Embryonic facial prominence (tissue), 1 donor: ENCODE measurements at regions not wholly inside any gene's neighbourhood (a gene's known extent, or its start where the extent isn't known, plus 50 kb on each side); places are given as distances from the start of the nearest gene placed in this dataset.

ENCODE experiments used
- DNase-seq: peaks from one replicate; pipeline ENCODE4 v3.0.0-alpha.2; 2016; ENCODE audit errors: extremely low spot score

DNA sequence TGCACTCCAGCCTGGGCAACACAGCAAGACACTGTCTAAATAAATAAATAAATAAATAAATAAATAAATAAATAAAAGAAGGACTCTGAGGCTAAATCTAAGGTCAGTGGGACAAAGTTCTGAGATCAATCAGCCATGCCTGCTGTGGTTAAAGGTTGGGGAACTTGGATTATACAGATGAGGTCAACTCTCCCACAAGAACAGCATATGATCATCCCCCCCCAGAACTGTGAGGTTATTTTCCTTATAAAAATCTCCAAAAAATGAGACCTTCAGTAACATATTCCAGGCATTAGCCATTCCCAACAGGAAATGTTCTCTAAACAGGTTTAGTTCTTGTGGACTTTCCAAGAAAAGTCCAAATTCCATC lies 90.3 kb downstream of the C16orf95 start:
- DNase-seq, result no peak

DNA sequence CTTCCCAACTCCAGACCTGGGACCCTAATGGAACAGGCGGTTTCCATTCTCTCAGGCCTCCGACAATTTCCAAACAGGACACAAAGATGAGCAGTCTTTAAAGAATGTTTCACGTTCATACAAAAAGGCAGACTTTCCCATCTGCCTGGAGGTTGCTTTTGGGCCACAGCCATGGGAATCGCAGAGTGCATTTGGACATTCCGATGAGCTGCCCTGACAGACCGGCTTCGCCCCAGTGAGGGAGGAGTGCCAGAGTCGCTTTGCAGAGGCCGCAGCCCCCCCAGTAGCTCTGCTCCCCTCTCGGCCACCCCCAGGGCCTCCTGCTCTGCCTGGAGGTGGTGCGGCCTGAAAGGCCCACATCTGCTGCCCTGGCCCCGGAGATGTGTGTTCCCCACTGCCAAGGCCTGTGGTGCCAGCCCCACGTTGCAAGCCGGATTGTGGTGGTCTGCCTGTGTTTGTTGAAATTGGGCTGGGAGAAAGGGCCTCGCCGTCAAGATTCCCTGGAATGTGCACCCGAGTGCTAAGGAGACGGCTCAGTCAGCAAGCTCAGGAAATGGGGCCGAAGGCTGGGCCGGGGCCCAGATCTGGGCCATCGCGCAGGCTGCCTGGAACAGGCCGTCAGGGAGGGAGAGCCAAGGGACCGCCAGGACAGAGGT lies 89.8 kb downstream of the C16orf95 start:
- no peak for DNase-seq

DNA sequence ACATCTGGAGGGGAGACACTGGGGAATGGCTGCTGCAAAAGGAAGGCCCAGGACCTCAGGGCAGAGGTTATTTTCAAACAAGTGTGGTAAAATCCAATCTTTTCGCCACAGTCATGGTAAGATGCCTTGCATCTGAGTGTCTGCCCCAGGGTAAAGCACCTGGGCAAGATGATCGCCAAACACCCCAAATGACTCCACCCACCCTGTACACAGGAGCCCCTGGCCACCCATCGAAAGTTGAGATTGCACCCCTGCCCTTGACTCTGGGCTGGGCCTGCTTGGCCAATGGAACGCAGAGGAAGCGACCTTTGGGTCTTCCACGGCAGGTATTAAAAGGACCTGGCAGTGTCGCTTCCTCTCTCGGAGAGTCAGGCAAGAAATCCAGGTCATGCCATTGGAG lies 88.8 kb downstream of the C16orf95 start:
- no peak for DNase-seq

DNA sequence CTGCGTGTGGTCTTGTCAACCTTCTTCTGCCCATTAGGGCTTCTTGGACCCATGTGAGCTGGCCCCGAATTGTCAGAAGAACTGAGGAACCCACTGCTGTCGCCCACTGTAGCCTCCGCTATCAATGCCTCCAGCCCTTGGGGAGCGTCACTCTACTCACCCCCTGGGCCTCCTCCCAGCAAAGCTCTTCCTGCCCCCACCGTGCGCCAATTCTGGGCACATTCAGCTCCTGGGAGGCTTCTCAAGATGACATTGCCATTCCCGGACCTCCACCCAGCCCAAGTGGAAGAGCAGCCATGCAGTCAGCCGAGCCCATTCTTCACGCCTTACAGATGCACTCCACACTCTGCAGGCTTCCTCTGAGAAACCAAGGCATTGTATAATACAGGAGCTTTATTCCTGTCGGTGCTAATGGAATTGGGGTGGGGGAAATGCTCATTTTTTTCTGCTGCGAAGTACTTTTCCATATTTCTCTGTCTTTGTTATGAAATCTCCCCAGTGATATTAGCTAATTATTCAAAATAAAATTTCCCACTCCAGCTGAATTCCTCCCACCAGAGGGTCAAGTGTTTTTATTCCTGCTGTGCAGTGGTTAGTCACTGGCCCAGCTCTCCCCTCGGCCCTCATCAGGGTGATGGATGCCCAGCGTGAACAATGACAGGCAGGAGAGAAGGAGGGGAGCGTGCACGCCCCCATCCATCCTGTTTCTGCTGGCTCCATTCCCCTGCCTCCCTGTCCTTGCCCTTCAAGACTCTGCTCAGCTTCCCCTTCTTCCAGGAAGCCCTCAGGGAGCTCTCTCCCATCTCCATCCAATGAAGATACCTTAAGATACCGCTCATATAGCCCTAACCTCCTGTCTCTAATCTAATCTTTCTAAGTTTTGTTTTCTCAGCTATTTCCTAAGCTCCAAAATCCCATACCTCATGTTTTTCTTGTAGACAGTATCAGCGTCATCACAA lies 87.7 kb downstream of the C16orf95 start:
- DNase-seq, result no peak

DNA sequence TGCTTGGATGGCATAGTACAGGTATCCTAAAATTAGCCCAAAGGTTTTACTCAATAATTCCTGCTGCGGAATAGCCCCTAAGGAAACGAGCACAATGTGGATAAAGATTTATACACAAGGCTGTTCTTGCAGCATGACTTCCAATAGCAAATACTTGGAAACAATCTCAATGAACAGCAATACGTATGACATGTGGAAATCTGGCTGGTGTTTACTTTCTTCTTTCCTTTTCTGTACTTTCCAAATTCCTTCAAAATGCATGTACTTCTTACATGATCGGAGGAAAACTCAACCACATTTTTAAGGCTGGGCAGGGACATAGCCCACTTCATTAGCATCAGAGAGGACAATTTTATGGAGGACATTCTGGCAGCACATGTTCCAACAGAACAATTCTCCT lies 86.6 kb downstream of the C16orf95 start:
- no peak for DNase-seq

DNA sequence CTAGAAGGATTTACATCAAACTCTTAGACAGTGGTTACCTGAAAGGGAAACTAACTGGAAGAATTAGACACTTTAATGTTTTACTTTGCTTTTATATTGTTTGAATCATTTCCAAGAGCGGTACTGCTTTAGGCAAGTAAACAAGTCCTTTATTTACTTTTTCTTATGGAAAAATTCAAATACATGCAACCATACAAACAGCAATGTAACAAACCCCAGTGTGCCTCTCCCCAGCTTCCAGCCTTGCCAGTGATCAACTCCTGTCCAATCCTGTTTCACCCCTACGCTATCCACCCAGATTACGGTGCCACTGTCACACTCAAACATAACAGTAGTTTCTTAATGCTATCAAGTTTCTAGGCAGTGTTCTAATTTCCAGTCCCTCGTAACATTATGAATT lies 85.9 kb downstream of the C16orf95 start:
- no peak for DNase-seq

DNA sequence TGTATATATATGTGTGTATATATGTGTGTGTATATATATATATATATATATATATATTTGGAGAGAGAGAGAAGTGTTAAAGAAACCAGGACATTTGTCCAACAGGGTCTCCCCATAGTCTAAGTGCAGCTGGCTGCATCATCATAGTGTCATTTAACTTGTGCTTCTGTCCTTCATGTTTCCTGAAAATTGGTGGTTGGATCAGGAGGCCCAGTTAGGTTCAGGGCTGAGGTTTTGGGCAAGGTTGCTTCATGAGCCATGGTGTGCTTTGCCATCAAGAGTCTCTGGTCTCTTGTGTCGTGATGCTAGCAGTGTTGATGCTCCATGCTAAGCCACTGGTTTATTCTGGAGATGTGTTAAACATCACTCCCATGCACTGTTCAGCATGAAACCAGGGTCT lies 85.3 kb downstream of the C16orf95 start:
- no peak for DNase-seq

DNA sequence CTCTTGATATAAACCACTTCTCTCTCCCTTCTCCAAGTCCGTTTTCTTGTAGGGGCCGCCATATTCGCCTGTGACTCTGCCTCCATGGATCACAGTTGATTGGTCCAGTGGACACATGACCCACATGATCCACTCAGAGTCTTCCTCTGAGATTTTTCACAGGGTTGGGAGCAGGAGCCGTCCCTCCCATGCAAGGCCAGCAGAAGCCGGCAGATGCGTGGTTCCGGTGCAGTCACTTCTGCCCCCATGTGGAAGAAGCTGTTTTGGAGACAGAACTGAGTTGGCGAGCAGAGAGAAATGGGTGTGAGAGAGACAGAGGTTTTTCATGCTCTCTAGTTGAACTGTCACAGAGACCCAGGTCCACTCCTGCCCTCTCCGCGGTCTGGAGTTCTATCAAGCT lies 83.3 kb downstream of the C16orf95 start:
- no peak for DNase-seq

DNA sequence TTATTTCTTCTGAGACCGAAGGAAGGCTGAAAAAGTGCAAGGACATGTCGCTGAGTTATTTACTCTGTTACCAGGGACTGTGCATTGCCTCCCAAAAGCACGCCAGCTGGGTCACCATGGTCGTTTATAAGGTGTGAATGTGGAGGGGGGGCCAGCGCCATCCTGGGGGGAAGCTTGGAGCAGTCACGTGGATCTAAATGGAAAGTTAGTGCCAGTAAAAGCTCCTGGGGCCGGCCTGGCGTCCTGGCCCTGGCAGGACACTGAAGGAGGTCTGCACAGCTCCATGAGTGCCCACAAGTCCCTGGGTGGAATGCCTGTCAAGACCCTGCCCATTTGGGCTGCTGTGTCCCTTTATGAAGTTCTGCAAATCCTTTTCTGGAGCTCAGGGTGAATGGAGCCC lies 82.6 kb downstream of the C16orf95 start:
- no peak for DNase-seq

DNA sequence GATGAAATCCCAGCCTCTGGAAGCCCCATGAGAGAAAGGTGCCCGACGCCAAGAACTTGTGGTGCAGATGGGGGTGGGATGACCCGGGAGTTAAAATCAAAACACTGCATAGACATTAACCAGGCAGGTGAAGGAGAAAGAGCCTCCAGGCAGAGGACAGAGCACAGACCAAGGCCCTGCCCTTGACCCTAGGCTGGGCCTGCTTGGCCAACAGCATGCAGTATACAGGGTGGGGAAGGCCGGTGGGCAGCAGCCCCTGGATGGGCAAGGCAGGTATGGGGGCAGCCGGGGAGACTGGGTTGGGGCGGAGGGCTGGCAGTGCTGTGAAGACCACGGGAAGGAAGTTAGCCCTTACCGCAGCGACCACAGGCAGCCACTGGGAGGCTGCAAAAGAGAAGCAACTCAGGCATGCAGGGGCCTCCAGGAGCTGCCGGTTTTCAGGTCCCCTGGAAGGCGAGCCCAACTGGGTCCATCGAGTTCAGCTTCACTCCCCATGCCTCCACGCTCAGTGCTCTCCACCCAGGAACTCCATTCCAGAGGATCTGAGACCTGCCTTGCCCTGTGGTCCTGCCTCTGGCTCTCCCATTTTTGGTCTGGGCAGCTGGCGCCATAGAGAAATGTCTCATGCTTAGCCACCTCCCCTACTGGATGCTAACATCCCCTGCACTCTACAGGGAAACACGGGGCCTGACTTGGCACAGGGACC lies 81.2 kb downstream of the C16orf95 start:
- no peak for DNase-seq

DNA sequence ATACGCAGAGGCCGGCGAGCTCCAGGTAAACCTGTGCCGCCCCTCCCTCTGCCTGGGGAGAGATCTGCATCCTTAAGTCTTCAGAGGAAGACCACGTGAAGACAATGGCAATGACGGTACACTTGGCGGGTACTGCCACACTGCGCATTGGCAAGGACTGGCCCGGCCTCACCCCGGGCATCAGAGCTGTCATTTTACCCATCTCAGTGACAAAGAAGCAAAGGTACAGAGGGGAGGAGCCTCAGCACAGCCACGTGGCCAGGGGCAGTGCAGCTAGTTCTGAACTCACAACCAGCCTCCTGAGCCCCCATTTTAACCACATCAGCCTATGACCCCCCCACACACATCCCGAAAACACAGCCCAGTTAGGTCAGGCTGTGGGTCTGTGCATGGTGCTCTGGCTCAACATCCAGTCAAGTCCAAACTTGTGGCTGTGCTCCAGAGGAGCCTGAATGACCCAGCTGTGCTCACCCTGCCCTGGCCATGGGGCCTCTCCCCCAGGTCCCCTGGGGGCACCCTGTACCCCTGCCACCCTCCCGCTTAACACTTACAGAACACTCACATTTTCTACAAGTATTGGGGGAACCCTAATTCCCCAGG lies 80.6 kb downstream of the C16orf95 start:
- DNase-seq, result no peak

DNA sequence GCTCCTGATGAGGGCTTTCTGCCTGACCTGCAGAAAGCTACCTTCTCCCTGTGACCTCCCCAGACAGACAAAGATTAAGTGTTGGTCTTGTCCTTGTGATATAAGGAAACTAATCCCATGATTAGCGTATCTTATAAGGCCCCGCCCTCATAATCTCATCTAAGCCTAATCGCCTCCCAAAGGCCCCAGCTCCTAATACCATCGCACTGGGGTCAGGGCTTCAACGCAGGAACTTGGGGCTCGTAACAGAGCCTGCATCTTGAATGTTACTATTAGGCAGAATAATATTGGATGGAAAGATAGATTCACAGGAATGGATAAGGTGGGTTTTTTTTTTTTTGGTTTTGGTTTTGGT lies 78.9 kb downstream of the C16orf95 start:
- no peak for DNase-seq

DNA sequence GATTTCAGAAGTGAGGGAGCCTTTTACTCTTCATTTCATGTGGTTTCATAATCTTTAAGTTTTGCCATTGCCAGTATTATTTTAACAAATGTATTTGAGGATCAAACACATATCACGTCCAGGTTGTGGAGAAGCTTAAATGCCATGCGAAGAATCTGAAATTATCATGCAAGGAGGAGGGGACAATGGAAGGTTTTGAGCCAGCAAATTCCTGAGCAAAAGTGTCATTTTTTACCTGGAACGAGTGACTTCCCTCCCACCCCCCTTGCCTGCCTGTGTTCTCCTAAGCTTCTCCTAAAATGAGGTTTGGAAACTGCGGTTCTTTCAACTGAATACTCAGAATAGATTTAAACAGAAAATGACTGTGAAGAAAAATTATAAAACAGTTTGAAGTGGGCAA lies 77.6 kb downstream of the C16orf95 start:
- no peak for DNase-seq

DNA sequence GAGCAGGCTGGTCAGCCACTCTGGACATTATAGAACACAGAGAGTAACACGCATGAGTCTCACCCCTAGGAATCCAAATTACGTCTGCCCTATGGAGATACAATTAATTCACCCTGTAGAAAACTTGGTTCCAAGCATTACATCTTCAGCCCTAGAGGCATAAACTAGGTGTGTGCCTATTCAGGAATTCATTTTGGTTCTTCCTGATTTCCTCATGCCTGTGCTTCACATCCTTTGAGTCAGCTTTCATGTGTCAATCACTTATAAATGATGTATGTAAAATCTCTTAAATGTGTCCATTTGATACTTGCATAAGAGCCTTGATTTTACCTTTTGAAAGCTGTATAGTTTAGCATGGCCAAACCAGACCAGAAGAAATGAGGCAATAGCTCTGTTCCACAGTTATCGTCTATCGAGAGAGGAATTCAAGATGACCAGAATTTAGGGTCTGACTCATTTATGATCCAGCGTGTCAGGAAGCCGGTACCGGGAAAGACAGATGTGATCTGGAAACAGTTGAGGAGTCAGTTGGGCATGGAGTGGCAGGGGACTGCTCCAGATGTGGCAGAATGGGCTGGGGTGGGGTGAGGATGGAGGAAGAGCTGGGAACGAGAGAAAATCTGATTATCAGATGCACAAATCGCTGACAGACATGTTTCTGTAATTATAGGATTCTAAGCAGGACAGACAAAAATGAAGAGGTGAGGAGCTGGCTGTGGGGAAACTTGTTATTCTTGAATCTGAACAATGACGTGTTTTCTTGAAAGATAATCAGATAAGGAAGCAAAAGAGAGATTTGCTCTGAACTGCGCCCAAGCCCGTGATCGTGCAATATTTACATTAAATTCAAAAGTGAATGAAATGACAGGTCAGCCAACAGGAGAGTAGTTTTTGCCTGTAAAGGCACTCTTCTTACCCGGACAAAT lies 76.7 kb downstream of the C16orf95 start:
- DNase-seq, result no peak

DNA sequence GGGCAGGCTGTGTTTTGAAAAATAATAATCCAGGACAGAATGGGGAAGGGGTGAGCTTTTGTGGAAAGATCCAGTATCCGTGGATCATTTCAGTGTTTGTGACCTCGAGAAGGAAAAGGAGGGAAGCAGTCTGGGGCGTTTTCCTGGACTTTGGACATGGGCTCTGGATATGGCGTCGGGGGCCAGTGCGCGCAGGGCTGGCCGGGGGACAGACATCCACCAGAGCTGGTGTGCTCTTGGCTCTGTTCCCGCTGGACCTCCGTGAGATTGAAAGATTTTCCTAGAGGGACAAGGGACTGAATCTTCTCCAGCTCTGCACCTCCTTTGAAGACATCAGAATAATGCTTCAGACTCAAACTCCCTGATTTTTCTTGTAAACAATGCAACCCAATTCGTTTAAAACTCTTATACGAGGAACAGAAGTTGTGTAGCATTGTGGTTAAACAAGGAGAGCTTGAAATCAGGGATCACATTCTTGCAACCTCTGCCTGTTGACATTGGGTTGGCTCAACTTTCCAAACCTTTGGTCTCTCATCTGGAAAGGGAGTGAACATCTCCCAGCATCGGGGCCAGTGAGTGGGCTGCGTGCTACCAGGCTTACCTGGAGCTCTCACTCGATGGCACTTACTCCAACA lies 75.9 kb downstream of the C16orf95 start:
- DNase-seq, result no peak

DNA sequence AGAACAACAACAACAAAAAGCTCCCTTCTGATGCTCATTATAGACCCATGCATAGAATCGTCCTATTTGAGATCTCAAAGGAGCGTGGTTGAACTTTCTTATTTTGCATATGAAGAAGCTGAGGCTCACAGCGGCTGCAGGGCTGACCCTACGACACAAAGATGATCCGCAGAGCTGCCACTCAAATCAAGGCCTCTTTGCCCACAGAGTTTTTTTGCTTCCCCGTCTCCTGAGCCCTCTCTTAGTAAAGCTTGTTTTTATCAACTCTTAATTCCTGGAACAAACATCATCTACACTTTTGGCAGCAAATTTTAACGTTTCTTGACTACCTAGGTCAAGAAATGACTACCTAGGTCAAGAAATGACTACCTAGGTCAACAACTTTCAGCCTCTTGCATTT lies 73.7 kb downstream of the C16orf95 start:
- no peak for DNase-seq

DNA sequence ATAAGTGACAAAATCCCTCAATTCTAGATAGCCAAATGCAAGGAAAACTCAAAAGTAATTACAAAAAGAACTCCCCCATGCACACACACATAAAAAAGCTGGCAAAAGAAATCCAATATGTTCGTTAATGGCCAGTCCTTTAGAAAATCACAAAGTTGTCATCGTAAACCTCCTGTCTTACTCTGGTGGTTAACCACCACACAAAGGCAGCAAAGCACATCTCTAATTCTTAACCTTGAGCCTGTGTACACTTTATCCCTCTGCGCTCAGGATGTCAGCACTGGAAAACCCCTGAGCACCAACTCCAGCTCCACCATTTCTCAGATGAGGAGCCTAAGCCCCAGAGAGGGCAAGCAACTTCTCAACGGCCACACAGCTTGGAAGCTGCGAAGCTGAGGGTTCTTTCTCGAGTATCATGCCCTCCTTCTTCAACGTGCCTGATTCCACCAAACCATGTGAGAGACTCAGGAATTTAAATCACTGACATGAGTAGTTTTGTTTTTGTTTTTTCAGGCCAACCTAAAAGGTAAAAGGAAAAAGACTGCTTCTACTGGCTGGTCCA lies 72.5 kb downstream of the C16orf95 start:
- no peak for DNase-seq

DNA sequence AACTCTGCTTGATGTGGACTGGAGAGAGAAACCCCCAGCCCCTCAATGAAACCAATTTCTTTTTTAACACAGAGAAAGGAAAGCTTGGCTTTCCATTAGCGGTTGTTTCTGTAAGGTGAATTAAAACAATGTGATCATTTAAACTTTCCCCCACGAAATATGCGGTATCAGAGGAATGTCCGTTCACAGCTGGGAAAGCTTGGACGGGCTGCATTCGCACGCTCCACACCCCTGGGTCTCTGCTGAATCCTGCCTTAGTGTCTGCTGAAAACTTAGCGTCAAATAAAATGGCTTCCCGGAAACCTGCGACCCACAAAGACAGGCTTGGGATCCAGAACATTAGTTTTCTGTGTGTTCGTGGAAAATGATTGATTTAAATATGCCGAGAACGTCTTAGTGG lies 71.7 kb downstream of the C16orf95 start:
- no peak for DNase-seq

DNA sequence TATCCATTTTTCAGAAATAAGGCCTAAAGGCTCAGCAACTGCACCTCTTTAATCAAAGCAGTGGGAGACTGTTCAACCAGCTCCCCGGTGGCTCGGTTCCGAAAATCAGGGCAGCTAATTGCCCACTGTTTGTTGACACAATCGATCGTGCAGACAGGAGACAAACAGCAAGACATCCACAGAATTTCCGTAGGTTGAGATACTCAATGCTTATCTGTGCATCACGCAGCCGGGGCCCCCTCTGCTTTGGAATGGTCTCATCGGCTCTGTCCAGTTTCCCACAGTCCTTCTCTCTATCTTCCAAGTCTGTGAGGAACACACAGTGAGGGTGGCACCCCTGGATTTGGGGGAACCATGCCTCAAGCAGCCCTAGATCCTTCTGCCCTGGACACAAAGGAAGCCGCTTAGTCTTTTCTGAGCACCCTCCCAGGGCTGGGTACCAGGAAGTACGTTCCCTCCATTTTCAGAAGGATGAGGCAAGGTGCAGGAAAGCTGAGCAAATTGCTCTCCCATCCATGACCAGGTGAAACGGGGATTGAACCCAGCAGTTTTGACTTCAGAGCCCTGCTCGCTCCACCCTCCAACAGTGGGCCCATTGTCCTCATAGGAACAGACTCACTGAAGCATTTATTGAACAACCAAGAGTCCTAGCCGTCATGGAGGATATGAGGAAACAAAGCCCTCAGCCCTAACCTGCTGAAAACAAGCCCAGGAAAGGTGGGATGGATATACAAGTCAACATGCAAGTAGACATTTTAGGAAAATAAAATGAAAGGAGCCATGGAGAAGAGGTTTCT lies 70.7 kb downstream of the C16orf95 start:
- DNase-seq, result no peak

DNA sequence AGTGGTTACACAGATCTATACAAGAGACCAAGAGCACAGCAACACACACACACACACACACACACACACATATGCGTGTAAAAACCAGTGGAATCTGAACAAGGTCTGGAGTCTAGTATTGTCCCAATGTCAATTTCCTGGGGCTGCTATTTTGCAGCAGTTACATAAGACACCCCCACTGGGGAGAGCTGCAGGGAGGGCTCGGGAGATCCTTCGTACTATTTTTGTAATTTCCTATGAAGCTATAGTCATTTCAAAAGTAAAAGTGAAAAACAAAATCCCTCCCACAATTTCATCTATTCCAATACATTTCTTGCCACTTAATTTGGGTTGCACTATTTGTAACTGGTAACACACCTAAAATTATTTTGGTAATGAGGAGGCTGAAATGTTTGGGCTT lies 68.5 kb downstream of the C16orf95 start:
- DNase-seq, result no peak
